GM12865 (cell line): ENCODE measurements at regions not wholly inside any gene's neighbourhood (a gene's known extent, or its start where the extent isn't known, plus 50 kb on each side); places are given as distances from the start of the nearest gene placed in this dataset.

Experiments
- DNase-seq: peaks from one replicate; pipeline ENCODE4 v3.0.0; 2010; ENCODE audit warnings: low read depth
- H3K4me3 ChIP-seq: 2 replicates; pipeline ENCODE4 v1.5.1; 2011; ENCODE audit warnings: mild to moderate bottlenecking, low read depth, low read length, control low read depth
- CTCF ChIP-seq: IDR thresholded peaks from 2 replicates; pipeline ENCODE4 v1.5.1; 2011; ENCODE audit warnings: low read length, control low read depth, low read depth, inconsistent platforms; ENCODE audit not compliant: insufficient read depth; ENCODE audit errors: missing control alignments

GRCh38 chr3:182220471-182220870, 508.7 kb downstream of the SOX2 start:
- no peak overlapping the region for H3K4me3 ChIP-seq
- DNase-seq = no peak
- TF ChIP-seq CTCF = no peak

GRCh38 chr3:182226995-182227394, 515.3 kb downstream of the SOX2 start:
- no peak overlapping the region for H3K4me3 ChIP-seq
- DNase-seq = no peak
- TF ChIP-seq CTCF = no peak

- DNase-seq = no peak
- H3K4me3 ChIP-seq = no peak overlapping the region
- TF ChIP-seq CTCF = no peak
Measured at GRCh38 chr3:182233405-182233804, 521.7 kb downstream of the SOX2 start.

- no peak overlapping the region for H3K4me3 ChIP-seq
- no peak for TF ChIP-seq CTCF
- no peak for DNase-seq
Measured at GRCh38 chr3:182233957-182234356, 522.2 kb downstream of the SOX2 start.

GRCh38 chr3:182234881-182235280, 523.2 kb downstream of the SOX2 start:
- no peak for DNase-seq
- no peak overlapping the region for H3K4me3 ChIP-seq
- no peak for TF ChIP-seq CTCF

- no peak for TF ChIP-seq CTCF
- no peak overlapping the region for H3K4me3 ChIP-seq
- DNase-seq = no peak
Measured at GRCh38 chr3:182235504-182235903, 523.8 kb downstream of the SOX2 start.

- no peak overlapping the region for H3K4me3 ChIP-seq
- no peak for TF ChIP-seq CTCF
- no peak for DNase-seq
Measured at GRCh38 chr3:182238126-182238525, 526.4 kb downstream of the SOX2 start.
